ENCODE measurements at regions not wholly inside any gene's neighbourhood (a gene's known extent, or its start where the extent isn't known, plus 50 kb on each side); places are given as distances from the start of the nearest gene placed in this dataset.
"Not testable (repeated sequence)": the region's sequence is repeated elsewhere in the genome, so short reads cannot be mapped to it uniquely, and the experiment has no call there.

- no peak overlapping the region for H3K4me3 Mint-ChIP-seq
- H3K27ac Mint-ChIP-seq = no peak overlapping the region
- no peaks in the 10 kb centered on the region for H3K27me3 Mint-ChIP-seq
- no peak for ATAC-seq (ENCODE audit: low read depth)
- CTCF ChIA-PET = no interaction called here
- TF ChIP-seq CTCF (IDR thresholded peaks at IDR 0.05) = no peak
- H3K36me3 Mint-ChIP-seq (ENCODE audit: low read depth) = no peaks in the 10 kb centered on the region
- intact Hi-C loops (cut with micrococcal nuclease) = no loop called here
- POLR2A ChIA-PET = no interaction called here
- no peaks in the 10 kb centered on the region for H3K4me1 Mint-ChIP-seq
- H3K9me3 Mint-ChIP-seq = peaks cover 8% of the 10 kb centered on the region
- DNase-seq = no peak
Measured at GRCh38 chr17:73850426-73850825, 206.2 kb upstream of the SDK2 start.

- TF ChIP-seq CTCF (IDR thresholded peaks at IDR 0.05) = no peak
- no peaks in the 10 kb centered on the region for H3K4me1 Mint-ChIP-seq
- no peaks in the 10 kb centered on the region for H3K27me3 Mint-ChIP-seq
- H3K36me3 Mint-ChIP-seq (ENCODE audit: low read depth) = no peaks in the 10 kb centered on the region
- DNase-seq (no peak), ATAC-seq (ENCODE audit: low read depth) (no peak)
- peaks cover 8% of the 10 kb centered on the region for H3K9me3 Mint-ChIP-seq
- H3K4me3 Mint-ChIP-seq = no peak overlapping the region
- intact Hi-C loops (cut with micrococcal nuclease) = no loop called here
- ChIA-PET CTCF (no interaction called here), POLR2A (no interaction called here)
- no peak overlapping the region for H3K27ac Mint-ChIP-seq
Measured at GRCh38 chr17:73851091-73851490, 206.8 kb upstream of the SDK2 start.

GRCh38 chr17:73851921-73852320 is 207.7 kb upstream of the SDK2 start:
- DNase-seq = no peak
- intact Hi-C loops (cut with micrococcal nuclease) = no loop called here
- no peak for ATAC-seq (ENCODE audit: low read depth)
- peaks cover 8% of the 10 kb centered on the region for H3K9me3 Mint-ChIP-seq
- POLR2A ChIA-PET = no interaction called here
- H3K27ac Mint-ChIP-seq = no peak overlapping the region
- H3K4me3 Mint-ChIP-seq = no peak overlapping the region
- H3K27me3 Mint-ChIP-seq = no peaks in the 10 kb centered on the region
- no peaks in the 10 kb centered on the region for H3K36me3 Mint-ChIP-seq (ENCODE audit: low read depth)
- CTCF ChIA-PET = no interaction called here
- no peak for TF ChIP-seq CTCF (IDR thresholded peaks at IDR 0.05)
- no peaks in the 10 kb centered on the region for H3K4me1 Mint-ChIP-seq

DNA sequence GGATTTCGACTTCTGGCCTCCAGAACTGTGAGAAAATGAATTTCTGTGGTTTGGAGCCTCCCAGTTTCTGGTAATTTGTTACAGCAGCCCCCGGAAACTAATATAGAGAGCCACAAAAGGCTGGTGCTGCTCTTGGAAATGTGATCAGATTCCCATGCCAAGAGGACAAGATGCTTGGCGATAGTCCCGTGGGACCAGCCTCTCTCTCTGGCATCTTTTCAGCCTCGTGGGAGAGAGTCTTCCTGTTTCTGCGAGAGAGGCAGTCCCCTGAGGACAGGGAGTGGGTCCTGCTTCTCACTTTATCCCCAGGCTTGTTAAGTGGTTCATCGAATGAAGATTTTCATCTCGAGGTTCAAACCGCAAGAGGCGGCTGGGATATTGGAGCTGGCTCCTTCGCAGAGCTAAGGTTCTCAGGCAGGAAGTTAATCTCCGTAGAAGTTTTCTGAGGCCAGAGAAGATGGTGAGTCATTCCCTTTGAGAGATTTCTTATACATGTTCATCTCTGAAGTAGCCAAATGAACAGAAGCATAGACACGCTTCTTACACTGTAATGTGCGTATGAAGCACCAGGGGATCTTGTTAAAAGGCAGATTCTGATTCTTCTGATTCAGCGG is 211.6 kb upstream of the SDK2 start:
- Mint-ChIP-seq H3K4me1 (no peaks in the 10 kb centered on the region), H3K27ac (no peak overlapping the region), H3K4me3 (no peak overlapping the region), H3K9me3 (peaks cover 8% of the 10 kb centered on the region), H3K36me3 (ENCODE audit: low read depth) (no peaks in the 10 kb centered on the region), H3K27me3 (no peaks in the 10 kb centered on the region)
- CTCF ChIA-PET = no interaction called here
- ATAC-seq (ENCODE audit: low read depth) = no peak
- no peak for DNase-seq
- intact Hi-C loops (cut with micrococcal nuclease) = no loop called here
- no peak for TF ChIP-seq CTCF (IDR thresholded peaks at IDR 0.05)
- POLR2A ChIA-PET = no interaction called here

DNA sequence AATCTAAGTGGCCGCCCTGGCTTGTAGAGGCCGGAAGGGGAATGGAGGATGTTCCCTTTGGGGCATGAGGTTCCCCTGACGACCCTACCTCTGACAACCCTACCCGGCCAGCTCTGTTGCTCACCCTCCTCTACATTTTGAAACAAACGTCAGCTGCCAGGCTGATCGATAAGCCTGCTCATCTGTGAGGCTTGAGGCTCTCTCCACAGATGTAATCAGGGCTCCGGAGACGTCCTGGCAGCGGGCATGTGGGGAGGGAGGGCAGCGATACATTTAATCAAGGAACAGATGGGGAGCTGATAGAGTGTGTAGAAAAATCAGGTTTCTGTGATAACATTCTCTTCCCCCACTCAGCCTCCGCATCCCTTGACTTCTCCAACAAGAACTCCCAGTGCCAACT is 212.3 kb upstream of the SDK2 start:
- POLR2A ChIA-PET = no interaction called here
- Mint-ChIP-seq H3K4me1 (no peaks in the 10 kb centered on the region), H3K27me3 (no peaks in the 10 kb centered on the region), H3K36me3 (ENCODE audit: low read depth) (no peaks in the 10 kb centered on the region), H3K4me3 (no peak overlapping the region), H3K27ac (no peak overlapping the region), H3K9me3 (peaks cover 8% of the 10 kb centered on the region)
- CTCF ChIA-PET = no interaction called here
- ATAC-seq (ENCODE audit: low read depth) (no peak), DNase-seq (no peak)
- intact Hi-C loops (cut with micrococcal nuclease) = no loop called here
- TF ChIP-seq CTCF (IDR thresholded peaks at IDR 0.05) = no peak

DNA sequence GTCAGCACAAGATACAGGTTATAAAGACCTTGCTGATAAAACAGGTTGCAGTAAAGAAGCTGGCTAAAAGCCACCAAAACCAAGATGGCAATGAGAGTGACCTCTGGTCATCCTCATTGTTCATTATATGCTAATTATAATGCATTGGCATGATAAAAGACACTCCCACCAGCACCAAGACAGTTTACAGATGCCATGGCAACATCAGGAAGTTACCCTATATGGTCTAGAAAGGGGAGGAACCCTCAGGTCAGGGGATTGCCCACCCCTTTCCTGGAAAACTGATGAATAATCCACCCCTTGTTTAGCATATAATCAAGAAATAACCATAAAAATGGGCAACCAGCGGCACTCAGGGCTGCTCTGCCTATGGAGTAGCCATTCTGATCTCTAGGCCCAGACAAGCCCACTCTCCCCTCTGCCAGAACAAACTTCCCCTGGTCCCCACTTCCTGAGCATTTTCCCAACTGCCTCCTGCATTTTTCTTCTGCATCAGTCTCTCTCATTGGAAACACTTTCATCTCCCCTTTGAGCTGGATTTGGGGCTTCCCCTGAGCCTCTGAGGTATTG is 215.3 kb upstream of the SDK2 start:
- H3K4me3 Mint-ChIP-seq; DNase-seq; H3K4me1 Mint-ChIP-seq; H3K27me3 Mint-ChIP-seq; H3K27ac Mint-ChIP-seq; ATAC-seq (ENCODE audit: low read depth); H3K9me3 Mint-ChIP-seq; POLR2A ChIA-PET; H3K36me3 Mint-ChIP-seq (ENCODE audit: low read depth); CTCF ChIA-PET; intact Hi-C loops (cut with micrococcal nuclease): not testable (repeated sequence)
